Activated CD4-positive, alpha-beta T cell treated with anti-CD3 and anti-CD28 coated beads for 36 hours (primary cell): ENCODE measurements at regions not wholly inside any gene's neighbourhood (a gene's known extent, or its start where the extent isn't known, plus 50 kb on each side); places are given as distances from the start of the nearest gene placed in this dataset.

Experiments
- ATAC-seq: fragments of 200-7000 bp; cut with Tn5 transposase; one replicate; pipeline ENCODE4 v1.10.0; 2021; ENCODE audit warnings: mild to moderate bottlenecking, moderate library complexity
- CTCF ChIA-PET: fragments of 350-600 bp; sonication (Branson Sonifier 250); formaldehyde crosslinking; loops from one replicate; lab custom pipeline; 2021; ENCODE audit warnings: antibody characterized with exemption; lab: Charles Lee
- POLR2A ChIA-PET: fragments of 350-600 bp; sonication (Branson Sonifier 250); formaldehyde crosslinking; loops from one replicate; lab custom pipeline; 2021; ENCODE audit warnings: antibody characterized with exemption, inconsistent platforms; lab: Charles Lee
- DNase-seq: peaks from one replicate; pipeline ENCODE4 v3.0.0-alpha.2; 2020
- H3K27ac Mint-ChIP-seq: one replicate; pipeline ENCODE4 v1.8.0; 2021; ENCODE audit warnings: mixed read lengths
- H3K27me3 Mint-ChIP-seq: one replicate; pipeline ENCODE4 v1.8.0; 2021; ENCODE audit warnings: mixed read lengths
- H3K36me3 Mint-ChIP-seq: one replicate; pipeline ENCODE4 v1.8.0; 2021; ENCODE audit warnings: low read depth, mixed read lengths
- H3K4me1 Mint-ChIP-seq: one replicate; pipeline ENCODE4 v1.8.0; 2021; ENCODE audit warnings: mixed read lengths
- H3K4me3 Mint-ChIP-seq: one replicate; pipeline ENCODE4 v1.8.0; 2021; ENCODE audit warnings: mild to moderate bottlenecking, moderate library complexity, mixed read lengths
- H3K9me3 Mint-ChIP-seq: one replicate; pipeline ENCODE4 v1.8.0; 2021; ENCODE audit warnings: low read depth, mixed read lengths
- intact Hi-C, 2 experiments: fragments of 100-400 bp; cut with DNase I in 1 of 2; cut with micrococcal nuclease in 1 of 2; formaldehyde crosslinking; loops; one replicate each; pipeline versions ENCODE4 v1.14.2 to v1.15.1; 2022 to 2024; cut with DNase I, micrococcal nuclease

GRCh38 chrX:69096963-69097362 is 68.3 kb downstream of the PJA1 start:
- Mint-ChIP-seq H3K9me3 (no peaks in the 10 kb centered on the region), H3K4me1 (no peaks in the 10 kb centered on the region), H3K27ac (no peak overlapping the region), H3K27me3 (no peaks in the 10 kb centered on the region), H3K36me3 (no peaks in the 10 kb centered on the region), H3K4me3 (no peak overlapping the region)
- ATAC-seq (no peak), DNase-seq (no peak)
- ChIA-PET CTCF (no interaction called here), POLR2A (no interaction called here)
- intact Hi-C loops = no loop called here

GRCh38 chrX:69094977-69095669 is 70.1 kb downstream of the PJA1 start:
- CTCF ChIA-PET = interaction anchor here (0.6 to 1.6 kb wide), 3 partner anchors 127 to 268 kb away, joined by 3 to 6 read pairs (median 4); no protein-coding TSS in a partner anchor
- intact Hi-C loops = loop anchor here in 1 of 2 experiments (1.0 to 5.0 kb wide), 2 partner anchors 127 to 192 kb away; no protein-coding TSS in a partner anchor
- no peak overlapping the region for H3K27ac Mint-ChIP-seq
- H3K4me3 Mint-ChIP-seq = no peak overlapping the region
- POLR2A ChIA-PET = no interaction called here
- DNase-seq (no peak), ATAC-seq (no peak)
- H3K4me1 Mint-ChIP-seq = no peaks in the 10 kb centered on the region
- no peaks in the 10 kb centered on the region for H3K9me3 Mint-ChIP-seq
- no peaks in the 10 kb centered on the region for H3K36me3 Mint-ChIP-seq
- no peaks in the 10 kb centered on the region for H3K27me3 Mint-ChIP-seq

- Mint-ChIP-seq H3K27me3 (no peaks in the 10 kb centered on the region), H3K36me3 (no peaks in the 10 kb centered on the region), H3K4me1 (no peaks in the 10 kb centered on the region), H3K27ac (no peak overlapping the region), H3K4me3 (no peak overlapping the region), H3K9me3 (no peaks in the 10 kb centered on the region)
- peak; percentile 58 for ATAC-seq
- POLR2A ChIA-PET = no interaction called here
- DNase-seq = peak; percentile 49
- CTCF ChIA-PET = interaction anchor here (0.6 to 1.0 kb wide), 5 partner anchors 11 to 267 kb away, joined by 3 to 4 read pairs (median 3); no protein-coding TSS in a partner anchor
- intact Hi-C loops = loop anchor here in 1 of 2 experiments (1.0 to 5.0 kb wide), 2 partner anchors 128 to 193 kb away; no protein-coding TSS in a partner anchor
These were observed 71.0 kb downstream of the PJA1 start for GRCh38 chrX:69093960-69094871.

- no peak overlapping the region for H3K27ac Mint-ChIP-seq
- H3K4me3 Mint-ChIP-seq = no peak overlapping the region
- ATAC-seq (no peak), DNase-seq (no peak)
- POLR2A ChIA-PET = no interaction called here
- H3K27me3 Mint-ChIP-seq = no peaks in the 10 kb centered on the region
- CTCF ChIA-PET = interaction anchor here (0.6 kb wide), 1 partner anchor 14 kb away, joined by 3 read pairs; no protein-coding TSS in a partner anchor
- no peaks in the 10 kb centered on the region for H3K9me3 Mint-ChIP-seq
- H3K4me1 Mint-ChIP-seq = no peaks in the 10 kb centered on the region
- no peaks in the 10 kb centered on the region for H3K36me3 Mint-ChIP-seq
- intact Hi-C loops = loop anchor here in 1 of 2 experiments (5.0 kb wide), 1 partner anchor 197 kb away; no protein-coding TSS in a partner anchor
These were observed 75.2 kb downstream of the PJA1 start for GRCh38 chrX:69090022-69090421.

- Mint-ChIP-seq H3K4me1 (no peaks in the 10 kb centered on the region), H3K4me3 (no peak overlapping the region), H3K9me3 (no peaks in the 10 kb centered on the region), H3K27me3 (no peaks in the 10 kb centered on the region), H3K27ac (no peak overlapping the region), H3K36me3 (no peaks in the 10 kb centered on the region)
- POLR2A ChIA-PET = no interaction called here
- intact Hi-C loops = no loop called here
- DNase-seq (no peak), ATAC-seq (no peak)
- CTCF ChIA-PET = interaction anchor here (0.5 kb wide), 1 partner anchor 13 kb away, joined by 3 read pairs; no protein-coding TSS in a partner anchor
These were observed 76.0 kb downstream of the PJA1 start for GRCh38 chrX:69089203-69089602.

- Mint-ChIP-seq H3K9me3 (no peaks in the 10 kb centered on the region), H3K4me3 (no peak overlapping the region), H3K36me3 (no peaks in the 10 kb centered on the region), H3K4me1 (no peaks in the 10 kb centered on the region), H3K27ac (no peak overlapping the region), H3K27me3 (no peaks in the 10 kb centered on the region)
- intact Hi-C loops = no loop called here
- ATAC-seq = no peak
- no peak for DNase-seq
- ChIA-PET POLR2A (no interaction called here), CTCF (interaction anchor here (0.5 kb wide), 1 partner anchor 12 kb away, joined by 3 read pairs; no protein-coding TSS in a partner anchor)
These were observed 76.9 kb downstream of the PJA1 start for GRCh38 chrX:69088171-69088938.

GRCh38 chrX:69085826-69086225 is 79.4 kb downstream of the PJA1 start:
- Mint-ChIP-seq H3K4me1 (no peaks in the 10 kb centered on the region), H3K27me3 (no peaks in the 10 kb centered on the region), H3K27ac (no peak overlapping the region), H3K4me3 (no peak overlapping the region), H3K9me3 (no peaks in the 10 kb centered on the region), H3K36me3 (no peaks in the 10 kb centered on the region)
- CTCF ChIA-PET = no interaction called here
- intact Hi-C loops = no loop called here
- no peak for ATAC-seq
- POLR2A ChIA-PET = no interaction called here
- DNase-seq = no peak

- no peak overlapping the region for H3K27ac Mint-ChIP-seq
- H3K9me3 Mint-ChIP-seq = no peaks in the 10 kb centered on the region
- ChIA-PET POLR2A (no interaction called here), CTCF (no interaction called here)
- H3K27me3 Mint-ChIP-seq = no peaks in the 10 kb centered on the region
- H3K4me1 Mint-ChIP-seq = no peaks in the 10 kb centered on the region
- intact Hi-C loops = no loop called here
- no peak for DNase-seq
- no peak for ATAC-seq
- H3K4me3 Mint-ChIP-seq = no peak overlapping the region
- no peaks in the 10 kb centered on the region for H3K36me3 Mint-ChIP-seq
These were observed 80.1 kb downstream of the PJA1 start for GRCh38 chrX:69085151-69085550.

GRCh38 chrX:69083801-69084200 is 81.5 kb downstream of the PJA1 start:
- Mint-ChIP-seq H3K4me3 (no peak overlapping the region), H3K27ac (no peak overlapping the region), H3K9me3 (no peaks in the 10 kb centered on the region), H3K4me1 (no peaks in the 10 kb centered on the region), H3K36me3 (no peaks in the 10 kb centered on the region), H3K27me3 (no peaks in the 10 kb centered on the region)
- DNase-seq (no peak), ATAC-seq (no peak)
- CTCF ChIA-PET = no interaction called here
- intact Hi-C loops = no loop called here
- POLR2A ChIA-PET = no interaction called here

- no peak overlapping the region for H3K27ac Mint-ChIP-seq
- H3K4me3 Mint-ChIP-seq = no peak overlapping the region
- CTCF ChIA-PET = no interaction called here
- POLR2A ChIA-PET = no interaction called here
- intact Hi-C loops = no loop called here
- H3K9me3 Mint-ChIP-seq = no peaks in the 10 kb centered on the region
- H3K4me1 Mint-ChIP-seq = no peaks in the 10 kb centered on the region
- no peaks in the 10 kb centered on the region for H3K27me3 Mint-ChIP-seq
- no peak for ATAC-seq
- DNase-seq = no peak
- H3K36me3 Mint-ChIP-seq = no peaks in the 10 kb centered on the region
These were observed 81.9 kb downstream of the PJA1 start for GRCh38 chrX:69083361-69083760.

GRCh38 chrX:69082753-69083150 is 82.5 kb downstream of the PJA1 start:
- Mint-ChIP-seq H3K9me3 (no peaks in the 10 kb centered on the region), H3K27me3 (no peaks in the 10 kb centered on the region), H3K36me3 (no peaks in the 10 kb centered on the region), H3K27ac (no peak overlapping the region), H3K4me1 (no peaks in the 10 kb centered on the region), H3K4me3 (no peak overlapping the region)
- ATAC-seq (no peak), DNase-seq (no peak)
- CTCF ChIA-PET = no interaction called here
- POLR2A ChIA-PET = no interaction called here
- intact Hi-C loops = no loop called here
